GM12878 (cell line): ENCODE measurements at regions not wholly inside any gene's neighbourhood (a gene's known extent, or its start where the extent isn't known, plus 50 kb on each side); places are given as distances from the start of the nearest gene placed in this dataset.

Source experiments
- ATAC-seq: fragments of 200-7000 bp; cut with Tn5 transposase; 3 replicates; pipeline ENCODE4 v1.9.1; 2020; ENCODE audit warnings: mild to moderate bottlenecking, moderate library complexity
- BruUV-seq: library from RNA; stranded (reverse); fragments of 400-500 nt; replicated peaks from 2 replicates; lab custom pipeline; 2021; lab: Mats Ljungman, UMichigan
- CTCF ChIA-PET: fragments of 300-600 bp; sonication (Branson Sonifier 250); formaldehyde crosslinking; extraction: SDS; loops from one replicate; lab custom pipeline; 2021; ENCODE audit warnings: inconsistent platforms; lab: Yijun Ruan, JAX
- POLR2A ChIA-PET: fragments of 350-600 bp; formaldehyde crosslinking; extraction: SDS; loops from one replicate; lab custom pipeline; 2021; ENCODE audit warnings: inconsistent platforms; lab: Charles Lee
- RAD21 ChIA-PET: fragments of 300-600 bp; sonication (Branson Sonifier 250); formaldehyde crosslinking; loops from one replicate; lab custom pipeline; 2023; ENCODE audit warnings: antibody characterized with exemption; ENCODE audit not compliant: unreplicated experiment; lab: Charles Lee
- SMC1A ChIA-PET: fragments of 300-600 bp; sonication (Branson Sonifier 250); formaldehyde crosslinking; loops from one replicate; lab custom pipeline; 2023; ENCODE audit not compliant: unreplicated experiment, uncharacterized antibody; lab: Charles Lee
- DNase-seq: peaks from one replicate; pipeline ENCODE4 v3.0.0-alpha.2; 2011; ENCODE audit warnings: low read depth, low spot score
- FAIRE-seq: peaks from 3 replicates; lab custom pipeline; 2011; peaks lifted over from hg19 to GRCh38; lab: Jason Lieb, UNC
- H2AFZ ChIP-seq: 2 replicates; pipeline ENCODE4 v1.6.0; 2011; ENCODE audit warnings: low read depth, low read length, control low read depth; ENCODE audit not compliant: control insufficient read depth
- H3K27ac ChIP-seq: 2 replicates; pipeline ENCODE4 v1.5.1; 2011; ENCODE audit warnings: control low read depth; ENCODE audit not compliant: control insufficient read depth, insufficient read depth
- H3K27me3 ChIP-seq, 2 experiments: replicated peaks in 1 of 2; 2 replicates each; pipeline versions ENCODE4 v1.6.0 to v1.6.1; 2011; ENCODE audit warnings: low read length in 1 of 2; ENCODE audit not compliant: control insufficient read depth in 2 of 2, insufficient read depth in 2 of 2
- H3K36me3 ChIP-seq, 2 experiments: 2 replicates each; pipeline ENCODE4 v1.5.1; 2011; ENCODE audit warnings: low read length in 1 of 2; ENCODE audit not compliant: control insufficient read depth in 2 of 2, insufficient read depth in 2 of 2
- H3K4me1 ChIP-seq: 2 replicates; pipeline ENCODE4 v1.6.1; 2011; ENCODE audit warnings: mild to moderate bottlenecking, low read length, moderate library complexity, mixed read lengths; ENCODE audit not compliant: control insufficient read depth, insufficient read depth
- H3K4me2 ChIP-seq: 2 replicates; pipeline ENCODE4 v1.6.0; 2011; ENCODE audit warnings: control low read depth; ENCODE audit not compliant: control insufficient read depth, insufficient read depth
- H3K4me3 ChIP-seq: fragments of 200-600 bp; sonication (generic); 2 replicates; pipeline ENCODE4 v1.5.1; 2016
- H3K79me2 ChIP-seq: 2 replicates; pipeline ENCODE4 v1.6.0; 2011; ENCODE audit warnings: low read length; ENCODE audit not compliant: control insufficient read depth, insufficient read depth
- H3K9ac ChIP-seq: 2 replicates; pipeline ENCODE4 v1.8.0; 2011; ENCODE audit warnings: low read length, control low read depth, mixed read lengths; ENCODE audit not compliant: control insufficient read depth, insufficient read depth
- H3K9me3 ChIP-seq: replicated peaks from 3 replicates; pipeline ENCODE4 v1.5.1; 2011; ENCODE audit warnings: mild to moderate bottlenecking, low read length; ENCODE audit not compliant: control insufficient read depth, insufficient read depth
- H4K20me1 ChIP-seq: 2 replicates; pipeline ENCODE4 v1.6.0; 2011; ENCODE audit not compliant: control insufficient read depth, insufficient read depth
- ASH2L ChIP-seq: fragments of 300-600, 200-600 bp; sonication (generic); IDR thresholded peaks from 2 replicates; pipeline ENCODE4 v1.6.1; 2017; ENCODE audit warnings: low read depth, mild to moderate bottlenecking, borderline replicate concordance
- BACH1 ChIP-seq: fragments of 450-650 bp; IDR thresholded peaks from 2 replicates; pipeline ENCODE4 v1.6.1; 2017; ENCODE audit warnings: mild to moderate bottlenecking, borderline replicate concordance
- CBX3 ChIP-seq: fragments of 200-600 bp; sonication (generic); IDR thresholded peaks from 2 replicates; pipeline ENCODE4 v1.6.1; 2016; ENCODE audit warnings: low read depth, borderline replicate concordance
- CREB1 ChIP-seq: IDR thresholded peaks from 2 replicates; pipeline ENCODE4 v1.6.1; 2012; ENCODE audit warnings: low read depth, mild to moderate bottlenecking, inconsistent platforms
- GATAD2B ChIP-seq: fragments of 450-650 bp; conservative IDR thresholded peaks from 2 replicates; pipeline ENCODE4 v1.6.1; 2017; ENCODE audit warnings: low read depth, mild to moderate bottlenecking, moderate library complexity
- MXI1 ChIP-seq: fragments of 150-350 bp; IDR thresholded peaks from 2 replicates; pipeline ENCODE4 v1.6.1; 2011; ENCODE audit warnings: low read depth, mild to moderate bottlenecking, inconsistent platforms, low read length, improper control_type of control experiment
- NFIC ChIP-seq: IDR thresholded peaks from 2 replicates; pipeline ENCODE4 v1.6.1; 2012; ENCODE audit warnings: low read depth, mild to moderate bottlenecking, inconsistent platforms, low read length, moderate library complexity
- POLR2AphosphoS5 ChIP-seq: IDR thresholded peaks from 2 replicates; pipeline ENCODE4 v1.6.1; 2011; ENCODE audit warnings: mild to moderate bottlenecking, low read length, inconsistent platforms
- TCF12 ChIP-seq: IDR thresholded peaks from 2 replicates; pipeline ENCODE4 v1.6.1; 2011; ENCODE audit warnings: low read depth, mild to moderate bottlenecking, low read length
- WRNIP1 ChIP-seq: IDR thresholded peaks from 2 replicates; pipeline ENCODE4 v1.6.1; 2011; ENCODE audit warnings: low read depth, low read length, improper control_type of control experiment, borderline replicate concordance
- WGBS: methylation state at CpG from one replicate; pipeline ENCODE4 v1.1.6; 2016; ENCODE audit warnings: low lambda C conversion rate; ENCODE audit not compliant: insufficient replicate concordance, insufficient coverage; ENCODE audit errors: missing lambda C conversion rate; 5-methylcytosine and 5-hydroxymethylcytosine counted together
- in situ Hi-C: fragments of 300-500 bp; cut with MboI; formaldehyde crosslinking; loops from 9 replicates; pipeline ENCODE4 v1.14.3; 2018; ENCODE audit warnings: mixed read lengths
- intact Hi-C: fragments of 100-400 bp; cut with micrococcal nuclease; formaldehyde crosslinking; loops from one replicate; pipeline ENCODE4 v1.14.2; 2022; ENCODE audit not compliant: unreplicated experiment
- TF ChIP-seq, protein P1 (sequence below): fragments of 450-650 bp; formaldehyde crosslinking; IDR thresholded peaks from 2 replicates; pipeline ENCODE4 v1.5.0; 2022; ENCODE audit warnings: mild to moderate bottlenecking, missing genetic modification characterization
- TF ChIP-seq, protein P2 (sequence below): IDR thresholded peaks from 2 replicates; pipeline ENCODE4 v1.6.1; 2011; ENCODE audit warnings: borderline replicate concordance, low read depth, mild to moderate bottlenecking, moderate library complexity, mixed read lengths, low read length; ENCODE audit not compliant: insufficient read depth; ENCODE audit errors: extremely low read length

DNA sequence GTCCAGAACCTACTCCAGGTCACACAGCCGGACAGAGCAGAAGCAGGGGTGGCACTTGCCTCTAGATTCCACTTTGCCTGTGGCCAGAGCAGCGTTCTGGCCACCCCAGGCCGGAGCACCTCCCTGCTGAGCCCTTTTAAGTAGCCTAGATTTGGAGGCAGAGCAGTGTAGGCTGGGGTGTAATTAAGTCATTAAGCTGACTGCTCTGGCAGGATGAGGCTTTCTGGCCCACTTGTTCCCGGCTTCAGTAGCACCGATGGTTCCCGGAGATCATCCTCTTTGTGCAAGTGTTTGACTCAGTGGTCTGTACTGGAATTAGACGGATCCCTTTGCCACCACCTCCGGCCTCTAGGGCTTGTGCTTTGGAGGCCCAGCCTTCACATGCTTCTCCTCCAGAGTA lies 281.9 kb upstream of the ANKRD55 start:
- DNase-seq, result no peak
- H3K36me3 ChIP-seq, result no peaks in the 10 kb centered on the region
- no peak overlapping the region for H3K9ac ChIP-seq
- TF ChIP-seq, protein P1, sequence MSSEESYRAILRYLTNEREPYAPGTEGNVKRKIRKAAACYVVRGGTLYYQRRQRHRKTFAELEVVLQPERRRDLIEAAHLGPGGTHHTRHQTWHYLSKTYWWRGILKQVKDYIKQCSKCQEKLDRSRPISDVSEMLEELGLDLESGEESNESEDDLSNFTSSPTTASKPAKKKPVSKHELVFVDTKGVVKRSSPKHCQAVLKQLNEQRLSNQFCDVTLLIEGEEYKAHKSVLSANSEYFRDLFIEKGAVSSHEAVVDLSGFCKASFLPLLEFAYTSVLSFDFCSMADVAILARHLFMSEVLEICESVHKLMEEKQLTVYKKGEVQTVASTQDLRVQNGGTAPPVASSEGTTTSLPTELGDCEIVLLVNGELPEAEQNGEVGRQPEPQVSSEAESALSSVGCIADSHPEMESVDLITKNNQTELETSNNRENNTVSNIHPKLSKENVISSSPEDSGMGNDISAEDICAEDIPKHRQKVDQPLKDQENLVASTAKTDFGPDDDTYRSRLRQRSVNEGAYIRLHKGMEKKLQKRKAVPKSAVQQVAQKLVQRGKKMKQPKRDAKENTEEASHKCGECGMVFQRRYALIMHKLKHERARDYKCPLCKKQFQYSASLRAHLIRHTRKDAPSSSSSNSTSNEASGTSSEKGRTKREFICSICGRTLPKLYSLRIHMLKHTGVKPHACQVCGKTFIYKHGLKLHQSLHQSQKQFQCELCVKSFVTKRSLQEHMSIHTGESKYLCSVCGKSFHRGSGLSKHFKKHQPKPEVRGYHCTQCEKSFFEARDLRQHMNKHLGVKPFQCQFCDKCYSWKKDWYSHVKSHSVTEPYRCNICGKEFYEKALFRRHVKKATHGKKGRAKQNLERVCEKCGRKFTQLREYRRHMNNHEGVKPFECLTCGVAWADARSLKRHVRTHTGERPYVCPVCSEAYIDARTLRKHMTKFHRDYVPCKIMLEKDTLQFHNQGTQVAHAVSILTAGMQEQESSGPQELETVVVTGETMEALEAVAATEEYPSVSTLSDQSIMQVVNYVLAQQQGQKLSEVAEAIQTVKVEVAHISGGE, result no peak
- TF ChIP-seq MXI1 (no peak), BACH1 (no peak), TCF12 (no peak), NFIC (no peak), WRNIP1 (no peak), GATAD2B (no peak), CREB1 (no peak), ASH2L (no peak), POLR2AphosphoS5 (no peak), CBX3 (no peak)
- TF ChIP-seq, protein P2, sequence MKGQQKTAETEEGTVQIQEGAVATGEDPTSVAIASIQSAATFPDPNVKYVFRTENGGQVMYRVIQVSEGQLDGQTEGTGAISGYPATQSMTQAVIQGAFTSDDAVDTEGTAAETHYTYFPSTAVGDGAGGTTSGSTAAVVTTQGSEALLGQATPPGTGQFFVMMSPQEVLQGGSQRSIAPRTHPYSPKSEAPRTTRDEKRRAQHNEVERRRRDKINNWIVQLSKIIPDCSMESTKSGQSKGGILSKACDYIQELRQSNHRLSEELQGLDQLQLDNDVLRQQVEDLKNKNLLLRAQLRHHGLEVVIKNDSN, result no peak
- H3K4me1 ChIP-seq, result no peaks in the 10 kb centered on the region
- H3K27ac ChIP-seq, result no peak overlapping the region
- CTCF ChIA-PET, result interaction anchor here (1.4 kb wide), 1 partner anchor 323 kb away, joined by 6 read pairs; no protein-coding TSS in a partner anchor
- no peaks in the 10 kb centered on the region for H3K79me2 ChIP-seq
- no TSS peak for BruUV-seq
- in situ Hi-C loops, result no loop called here
- no peak overlapping the region for H2AFZ ChIP-seq
- POLR2A ChIA-PET, result interaction anchor here (1.0 kb wide), 1 partner anchor 9 kb away, joined by 4 read pairs; no protein-coding TSS in a partner anchor
- no peak overlapping the region for H3K4me2 ChIP-seq
- H4K20me1 ChIP-seq, result no peaks in the 10 kb centered on the region
- SMC1A ChIA-PET, result interaction anchor here (1.1 to 1.2 kb wide), 2 partner anchors 103 to 323 kb away, joined by 3 read pairs; no protein-coding TSS in a partner anchor
- ATAC-seq, result no peak
- intact Hi-C loops, result no loop called here
- no peaks in the 10 kb centered on the region for H3K9me3 ChIP-seq
- RAD21 ChIA-PET, result no interaction called here
- FAIRE-seq, result no peak
- no peaks in the 10 kb centered on the region; a peak in 1 of 4 replicates for H3K27me3 ChIP-seq
- 19% methylated on average over 8 of the region's 8 CpGs for WGBS
- no peak overlapping the region for H3K4me3 ChIP-seq
